GM19397 (cell line): ENCODE measurements at regions not wholly inside any gene's neighbourhood (a gene's known extent, or its start where the extent isn't known, plus 50 kb on each side); places are given as distances from the start of the nearest gene placed in this dataset.

Experiments used
- ATAC-seq: cut with Tn5 transposase; IDR thresholded peaks from one replicate; pipeline ENCODE4 v1.9.1; 2021; ENCODE audit warnings: mild to moderate bottlenecking, moderate library complexity; ENCODE audit not compliant: unreplicated experiment

GRCh38 chr3:95965704-95966336 lies 848.6 kb upstream of the EPHA6 start:
- ATAC-seq, result no peak

- no peak for ATAC-seq
Measured at GRCh38 chr3:95971573-95971972, 842.8 kb upstream of the EPHA6 start.

- no peak for ATAC-seq
Measured at GRCh38 chr3:95994338-95994737, 820.1 kb upstream of the EPHA6 start.

- ATAC-seq, result no peak
Measured at GRCh38 chr3:96000966-96001365, 813.4 kb upstream of the EPHA6 start.

- no peak for ATAC-seq
Measured at GRCh38 chr3:96007650-96008195, 806.7 kb upstream of the EPHA6 start.

- ATAC-seq, result no peak
Measured at GRCh38 chr3:96012939-96013338, 801.5 kb upstream of the EPHA6 start.

- no peak for ATAC-seq
Measured at GRCh38 chr3:96017556-96017955, 796.8 kb upstream of the EPHA6 start.

- ATAC-seq, result no peak
Measured at GRCh38 chr3:96022676-96023075, 791.7 kb upstream of the EPHA6 start.

- no peak for ATAC-seq
Measured at GRCh38 chr3:96027718-96028117, 786.7 kb upstream of the EPHA6 start.

- ATAC-seq, result no peak
Measured at GRCh38 chr3:96039632-96040031, 774.8 kb upstream of the EPHA6 start.

GRCh38 chr3:96059301-96059700 lies 755.1 kb upstream of the EPHA6 start:
- ATAC-seq, result no peak

- ATAC-seq, result no peak
Measured at GRCh38 chr3:96069065-96069464, 745.3 kb upstream of the EPHA6 start.

GRCh38 chr3:96070678-96071077 lies 743.7 kb upstream of the EPHA6 start:
- no peak for ATAC-seq

- no peak for ATAC-seq
Measured at GRCh38 chr3:96071097-96071496, 743.3 kb upstream of the EPHA6 start.

GRCh38 chr3:96072226-96072625 lies 742.2 kb upstream of the EPHA6 start:
- no peak for ATAC-seq

- no peak for ATAC-seq
Measured at GRCh38 chr3:96083610-96084009, 730.8 kb upstream of the EPHA6 start.

- ATAC-seq, result no peak
Measured at GRCh38 chr3:96086018-96086417, 728.4 kb upstream of the EPHA6 start.

GRCh38 chr3:96101006-96101560 lies 713.3 kb upstream of the EPHA6 start:
- ATAC-seq, result no peak

- ATAC-seq, result no peak
Measured at GRCh38 chr3:96106701-96107100, 707.7 kb upstream of the EPHA6 start.
